Thyroid gland (tissue), 4 donors: ENCODE measurements at regions not wholly inside any gene's neighbourhood (a gene's known extent, or its start where the extent isn't known, plus 50 kb on each side); places are given as distances from the start of the nearest gene placed in this dataset.

Source experiments
- CTCF ChIP-seq, 6 experiments: fragments of 200-600 bp in 3 of 6; fragments of 450-650 bp in 3 of 6; sonication (generic) in 3 of 6; IDR thresholded peaks; one replicate each; pipeline ENCODE4 v1.5.1; 2016 to 2019; ENCODE audit warnings: antibody characterized with exemption in 6 of 6, mild to moderate bottlenecking in 2 of 6, inconsistent platforms in 1 of 6, moderate library complexity in 1 of 6
- POLR2A ChIP-seq, 2 donors: fragments of 450-650 bp; IDR thresholded peaks; one replicate each; pipeline ENCODE4 v1.6.1; 2017; ENCODE audit warnings: antibody characterized with exemption in 2 of 2, mild to moderate bottlenecking in 2 of 2, moderate library complexity in 1 of 2

- TF ChIP-seq POLR2A (IDR thresholded peaks at IDR 0.05) (no peak), CTCF (IDR thresholded peaks at IDR 0.05) (no peak)
Observed at GRCh38 chrX:25241461-25241860, 225.7 kb upstream of the ARX start.
